GM19463 (cell line): ENCODE measurements at regions not wholly inside any gene's neighbourhood (a gene's known extent, or its start where the extent isn't known, plus 50 kb on each side); places are given as distances from the start of the nearest gene placed in this dataset.

Source experiments
- ATAC-seq: cut with Tn5 transposase; IDR thresholded peaks from one replicate; pipeline ENCODE4 v1.9.1; 2021; ENCODE audit warnings: mild to moderate bottlenecking, moderate library complexity; ENCODE audit not compliant: unreplicated experiment

DNA sequence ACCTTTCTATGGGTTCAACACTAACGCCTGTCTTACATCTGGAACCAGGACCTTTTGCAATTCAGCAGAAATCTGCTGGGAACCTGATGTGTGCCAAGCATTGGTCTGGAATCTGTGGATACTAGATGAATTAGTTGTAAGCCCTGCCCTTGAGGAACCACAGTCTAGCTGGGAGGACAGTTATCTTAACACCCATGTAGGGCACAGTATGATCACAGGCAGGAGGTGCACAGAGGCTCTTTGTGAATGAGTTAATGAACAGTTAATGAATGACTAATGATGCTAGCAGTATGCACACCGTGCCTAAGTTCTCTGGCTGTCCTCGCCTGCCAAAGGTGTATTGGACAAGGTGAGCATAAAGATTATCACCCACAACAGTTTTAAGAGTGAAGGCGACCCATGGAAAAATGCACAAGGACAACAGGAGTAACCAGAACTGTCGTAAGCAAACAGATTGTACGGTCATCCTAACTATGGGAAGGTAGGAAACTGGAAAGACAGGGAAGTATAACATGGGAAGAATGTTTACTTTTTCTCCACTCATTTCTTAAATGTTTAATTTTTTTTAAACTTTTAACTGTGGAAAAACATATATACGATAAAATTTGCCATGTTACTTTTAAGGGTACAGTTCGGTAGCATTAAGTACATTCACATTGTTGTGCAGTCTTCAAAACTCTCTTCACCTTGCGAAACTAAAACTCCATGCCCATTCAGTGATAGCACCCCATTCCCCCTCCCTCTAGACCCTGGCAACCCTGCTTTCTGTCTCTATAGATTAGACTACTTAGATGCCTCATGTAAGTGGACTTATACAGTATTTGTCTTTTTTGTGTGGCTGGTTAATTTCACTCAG is 139.9 kb downstream of the CXCL12 start:
- ATAC-seq = no peak

GRCh38 chr10:44243851-44244510 is 140.9 kb downstream of the CXCL12 start:
- ATAC-seq = no peak

GRCh38 chr10:44242826-44243225 is 142.1 kb downstream of the CXCL12 start:
- no peak for ATAC-seq

- no peak for ATAC-seq
Observed at GRCh38 chr10:44242091-44242490, 142.8 kb downstream of the CXCL12 start.

- no peak for ATAC-seq
Observed at GRCh38 chr10:44240584-44241205, 144.2 kb downstream of the CXCL12 start.

- ATAC-seq = no peak
Observed at GRCh38 chr10:44238212-44238611, 146.7 kb downstream of the CXCL12 start.

DNA sequence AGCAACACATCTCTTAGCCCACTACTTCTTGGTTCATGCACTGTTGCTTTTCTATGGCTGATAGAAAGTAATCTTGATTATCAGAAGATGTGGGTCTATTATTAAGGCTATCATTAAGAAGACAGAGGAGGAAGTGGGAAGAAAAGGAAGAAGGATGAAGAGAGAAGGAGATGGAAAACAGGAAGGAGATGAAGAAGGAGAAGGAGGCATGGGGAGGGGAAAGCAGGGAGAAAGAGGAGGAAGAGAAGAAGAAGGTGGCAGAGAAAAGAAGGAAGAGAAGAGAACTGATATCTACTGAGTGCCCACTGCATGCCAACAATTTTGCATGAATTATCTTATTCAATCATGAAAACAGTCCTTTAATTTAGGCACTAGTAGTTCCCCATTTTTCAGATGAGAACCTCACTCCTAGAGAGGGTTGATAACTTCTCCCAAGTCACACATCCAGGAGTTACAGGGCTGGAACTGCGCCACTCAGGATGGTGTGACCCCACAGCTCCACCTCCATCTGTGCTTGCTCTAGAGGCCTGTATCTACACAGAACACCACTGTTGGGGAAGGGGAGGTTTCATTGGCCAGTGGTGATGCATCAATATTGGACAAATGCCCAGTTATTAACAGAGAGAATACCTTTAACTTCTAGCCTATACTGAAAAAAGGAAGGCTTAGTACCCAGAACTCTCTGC is 147.4 kb downstream of the CXCL12 start:
- no peak for ATAC-seq

DNA sequence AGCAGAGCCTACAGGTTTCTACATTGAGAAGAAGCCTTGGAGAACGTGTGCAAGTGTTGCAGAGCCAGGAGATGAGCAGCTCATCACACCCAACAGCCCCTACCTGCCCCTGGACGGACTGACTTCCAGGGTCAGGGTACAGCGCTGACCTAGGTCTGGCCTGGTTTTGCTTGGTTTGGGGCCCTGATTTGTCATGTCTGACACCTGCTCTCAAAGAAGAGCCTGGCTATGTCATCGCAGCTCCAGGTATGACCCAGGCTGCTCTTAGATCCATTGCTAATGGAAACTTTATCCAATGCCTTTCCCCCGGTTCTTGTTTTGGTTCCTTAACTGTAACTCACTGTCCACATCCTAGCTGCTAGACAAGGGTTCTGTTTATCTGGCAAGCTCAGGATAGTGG is 149.5 kb downstream of the CXCL12 start:
- no peak for ATAC-seq

DNA sequence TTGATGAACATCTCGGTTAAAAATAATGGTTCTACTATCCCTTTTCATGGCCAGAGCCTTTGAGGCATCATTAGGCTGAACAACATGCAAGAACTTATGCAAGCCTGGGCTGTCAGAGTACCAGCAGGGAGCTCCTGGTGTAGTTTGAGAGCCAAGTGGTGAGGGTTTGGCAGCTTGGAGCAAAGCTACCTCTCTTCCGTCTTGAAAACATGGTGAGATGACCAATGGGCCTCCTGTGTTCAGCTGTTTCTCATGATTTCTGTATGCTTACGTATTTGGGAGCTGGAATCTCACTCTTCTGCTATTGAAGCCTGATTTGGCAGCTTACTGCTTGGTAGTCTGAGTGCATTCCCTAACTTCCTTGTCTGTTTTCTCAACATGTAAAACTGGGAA is 150.4 kb downstream of the CXCL12 start:
- ATAC-seq = no peak

DNA sequence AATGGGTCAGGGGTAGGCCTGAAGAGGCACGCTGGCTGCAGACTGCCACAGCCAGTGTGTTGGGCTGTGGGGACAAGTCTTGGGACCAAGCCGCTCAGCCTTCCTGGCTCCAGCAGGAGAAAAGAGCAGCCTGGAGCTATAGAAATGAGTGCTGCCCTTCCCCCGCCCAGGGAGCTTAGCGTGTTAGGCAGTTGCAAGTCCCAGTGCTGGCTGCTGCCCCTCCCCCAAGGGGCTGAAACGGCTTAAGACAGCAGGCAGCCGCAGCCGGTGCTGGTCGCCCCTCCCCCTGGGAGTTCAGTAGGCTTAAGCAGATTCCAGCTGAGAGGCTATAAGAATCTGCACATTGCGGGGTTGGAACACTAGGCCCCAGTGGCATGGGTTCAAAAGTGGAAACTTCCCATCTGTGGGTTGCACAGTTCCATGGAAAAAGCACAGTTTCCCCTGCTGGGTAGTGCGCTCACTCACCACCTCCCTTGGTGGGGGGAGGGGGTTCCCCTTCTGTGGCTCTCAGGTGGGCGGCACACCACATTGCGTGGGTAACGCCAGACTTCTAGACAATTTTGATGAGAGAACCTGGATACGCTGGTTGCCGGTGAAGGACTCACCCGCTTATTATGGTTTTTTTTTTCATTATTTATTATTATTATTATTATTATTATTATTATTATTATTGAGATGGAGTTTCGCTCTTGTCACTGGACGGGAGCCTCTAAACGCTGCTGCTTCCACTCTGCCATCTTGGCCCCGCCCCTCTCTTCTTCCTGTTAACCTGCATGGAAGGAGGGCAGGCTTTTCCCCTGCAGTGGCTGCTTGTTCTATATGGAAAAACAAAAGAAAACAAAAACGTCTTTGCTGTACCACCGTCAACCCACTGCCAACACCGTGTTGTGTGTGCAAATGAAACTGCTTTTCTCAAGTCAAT is 151.1 kb downstream of the CXCL12 start:
- ATAC-seq = no peak

- no peak for ATAC-seq
Observed at GRCh38 chr10:44217274-44217820, 167.6 kb downstream of the CXCL12 start.

- no peak for ATAC-seq
Observed at GRCh38 chr10:44216073-44216472, 168.8 kb downstream of the CXCL12 start.

GRCh38 chr10:44209811-44210210 is 175.1 kb downstream of the CXCL12 start:
- ATAC-seq = no peak

- ATAC-seq = no peak
Observed at GRCh38 chr10:44207160-44207559, 177.7 kb downstream of the CXCL12 start.

- no peak for ATAC-seq
Observed at GRCh38 chr10:44206127-44206818, 178.6 kb downstream of the CXCL12 start.

- no peak for ATAC-seq
Observed at GRCh38 chr10:44205067-44205466, 179.8 kb downstream of the CXCL12 start.

GRCh38 chr10:44203535-44203934 is 181.4 kb downstream of the CXCL12 start:
- ATAC-seq = no peak

DNA sequence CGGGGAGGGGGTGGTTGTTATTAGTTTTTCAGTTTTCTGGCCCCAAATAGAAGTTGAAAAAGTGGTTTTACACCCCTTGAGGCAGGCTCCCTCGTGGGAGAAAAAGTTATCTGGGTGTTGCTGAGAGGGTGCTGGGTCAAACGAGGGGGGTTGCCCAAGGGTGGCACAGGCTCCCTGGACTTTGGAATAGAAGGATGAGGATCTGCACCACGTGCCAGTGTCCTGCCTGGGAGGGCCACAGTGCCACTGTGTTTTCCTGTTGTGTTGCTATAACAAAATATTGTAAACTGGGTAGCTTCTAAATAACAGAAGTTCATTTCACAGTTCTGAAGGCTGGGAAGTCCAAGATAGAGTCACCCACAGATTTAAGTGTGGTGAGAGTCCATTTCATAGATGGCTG is 181.9 kb downstream of the CXCL12 start:
- no peak for ATAC-seq

DNA sequence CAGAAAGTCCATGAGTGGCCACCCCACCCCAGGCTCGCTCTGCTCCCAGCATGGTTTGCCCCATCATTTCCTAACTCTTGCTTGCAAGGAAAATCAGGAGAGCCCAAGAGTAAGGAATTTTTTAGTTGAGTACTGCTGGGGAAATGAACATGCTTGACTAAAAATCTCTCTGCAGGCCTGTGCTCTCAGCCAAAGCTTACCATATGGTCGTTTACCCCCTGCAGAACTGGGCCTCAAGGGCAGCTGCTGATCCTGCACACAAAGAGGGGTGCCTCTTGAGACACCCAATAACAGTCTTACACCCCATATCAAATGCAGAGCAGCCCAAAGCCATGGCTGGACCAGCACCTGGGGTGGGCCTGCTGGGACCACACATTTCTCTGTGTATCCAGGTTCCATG is 183.2 kb downstream of the CXCL12 start:
- no peak for ATAC-seq
